Suprapubic skin (tissue), 3 donors: ENCODE measurements at regions not wholly inside any gene's neighbourhood (a gene's known extent, or its start where the extent isn't known, plus 50 kb on each side); places are given as distances from the start of the nearest gene placed in this dataset.

Experiments
- CTCF ChIP-seq, 2 donors: fragments of 200-600 bp in 1 of 2; fragments of 450-650 bp in 1 of 2; sonication (generic) in 1 of 2; IDR thresholded peaks; one replicate each; pipeline ENCODE4 v1.5.1; 2016 to 2019; ENCODE audit warnings: antibody characterized with exemption in 2 of 2, mild to moderate bottlenecking in 1 of 2, moderate library complexity in 1 of 2
- EP300 ChIP-seq: sonication (generic); formaldehyde crosslinking; IDR thresholded peaks from one replicate; pipeline ENCODE4 v1.6.1; 2017; ENCODE audit warnings: antibody characterized with exemption
- POLR2A ChIP-seq, 2 donors: fragments of 450-650 bp; IDR thresholded peaks; one replicate each; pipeline ENCODE4 v1.6.1; 2017; ENCODE audit warnings: antibody characterized with exemption in 2 of 2, mild to moderate bottlenecking in 2 of 2, moderate library complexity in 2 of 2

- TF ChIP-seq CTCF (IDR thresholded peaks at IDR 0.05) = no peak
- no peak for TF ChIP-seq POLR2A (IDR thresholded peaks at IDR 0.05)
- no peak for TF ChIP-seq EP300
Measured at GRCh38 chr2:121019071-121019470, 265.9 kb downstream of the TFCP2L1 start.
